GM12872 (cell line): ENCODE measurements at regions not wholly inside any gene's neighbourhood (a gene's known extent, or its start where the extent isn't known, plus 50 kb on each side); places are given as distances from the start of the nearest gene placed in this dataset.

Experiments
- TF ChIP-seq, protein P1 (sequence below): IDR thresholded peaks from 3 replicates; pipeline ENCODE4 v1.5.1; 2011; ENCODE audit warnings: low read depth, mild to moderate bottlenecking, low read length, moderate library complexity; ENCODE audit not compliant: insufficient read depth

DNA sequence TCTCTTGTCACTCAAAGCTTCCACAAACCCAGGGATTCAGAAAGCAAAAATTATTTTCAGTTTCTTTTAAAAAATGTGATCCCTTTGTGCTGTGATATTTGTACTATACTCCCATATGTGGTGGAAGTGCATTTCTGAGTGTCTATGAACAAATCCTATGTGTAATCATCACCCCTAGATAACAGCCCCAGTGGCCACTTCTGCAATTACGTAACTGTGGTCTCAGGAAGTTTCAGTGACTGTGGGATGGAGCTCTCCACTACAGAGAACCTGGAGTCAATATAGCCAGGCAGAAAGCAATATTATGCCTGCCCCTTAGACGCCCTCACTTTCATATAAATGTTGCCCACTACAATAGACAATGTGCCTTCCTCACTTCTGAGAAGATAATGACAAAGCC, 1101.7 kb upstream of the GHITM start:
- TF ChIP-seq, protein P1, sequence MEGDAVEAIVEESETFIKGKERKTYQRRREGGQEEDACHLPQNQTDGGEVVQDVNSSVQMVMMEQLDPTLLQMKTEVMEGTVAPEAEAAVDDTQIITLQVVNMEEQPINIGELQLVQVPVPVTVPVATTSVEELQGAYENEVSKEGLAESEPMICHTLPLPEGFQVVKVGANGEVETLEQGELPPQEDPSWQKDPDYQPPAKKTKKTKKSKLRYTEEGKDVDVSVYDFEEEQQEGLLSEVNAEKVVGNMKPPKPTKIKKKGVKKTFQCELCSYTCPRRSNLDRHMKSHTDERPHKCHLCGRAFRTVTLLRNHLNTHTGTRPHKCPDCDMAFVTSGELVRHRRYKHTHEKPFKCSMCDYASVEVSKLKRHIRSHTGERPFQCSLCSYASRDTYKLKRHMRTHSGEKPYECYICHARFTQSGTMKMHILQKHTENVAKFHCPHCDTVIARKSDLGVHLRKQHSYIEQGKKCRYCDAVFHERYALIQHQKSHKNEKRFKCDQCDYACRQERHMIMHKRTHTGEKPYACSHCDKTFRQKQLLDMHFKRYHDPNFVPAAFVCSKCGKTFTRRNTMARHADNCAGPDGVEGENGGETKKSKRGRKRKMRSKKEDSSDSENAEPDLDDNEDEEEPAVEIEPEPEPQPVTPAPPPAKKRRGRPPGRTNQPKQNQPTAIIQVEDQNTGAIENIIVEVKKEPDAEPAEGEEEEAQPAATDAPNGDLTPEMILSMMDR, result no peak

DNA sequence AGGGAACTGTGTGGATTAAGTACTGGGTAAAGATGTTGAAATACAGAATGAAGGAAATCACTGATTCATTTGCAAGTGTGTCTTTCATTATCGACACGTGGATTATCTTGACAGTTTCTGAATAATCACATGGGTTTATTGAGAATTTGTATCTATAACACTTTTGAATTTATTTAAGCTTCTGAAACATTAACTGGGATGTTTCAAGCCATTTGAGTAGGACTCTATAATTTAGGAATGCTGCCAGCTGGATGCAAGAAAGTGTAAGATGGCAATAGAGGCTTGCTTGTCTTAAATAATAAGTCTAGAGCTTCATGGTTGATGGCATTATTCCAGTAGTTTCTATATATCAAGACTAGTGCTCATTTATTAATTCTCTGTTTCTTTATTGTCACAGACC, 1100.7 kb upstream of the GHITM start:
- TF ChIP-seq, protein P1, result no peak

- TF ChIP-seq, protein P1, result no peak
Measured at GRCh38 chr10:83045731-83046130, 1093.6 kb upstream of the GHITM start.

- TF ChIP-seq, protein P1, result no peak
Measured at GRCh38 chr10:83050815-83051214, 1088.5 kb upstream of the GHITM start.

DNA sequence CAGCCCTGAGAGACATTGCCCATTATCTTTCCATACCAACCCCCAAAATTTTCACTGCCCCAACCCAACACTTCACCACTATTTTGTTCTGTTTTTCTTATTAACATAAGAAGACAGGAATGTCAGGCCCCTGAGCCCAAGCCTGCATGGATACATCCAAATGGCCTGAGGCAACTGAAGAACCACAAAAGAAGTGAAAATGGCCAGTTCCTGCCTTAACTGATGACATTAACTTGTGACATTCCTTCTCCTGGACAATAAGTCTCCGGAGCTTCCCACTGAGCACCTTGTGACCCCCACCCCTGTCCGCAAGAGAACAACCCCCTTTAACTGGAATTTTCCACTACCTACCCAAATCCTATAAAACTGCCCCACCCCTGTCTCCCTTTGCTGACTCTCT, 1076.4 kb upstream of the GHITM start:
- TF ChIP-seq, protein P1, result no peak

DNA sequence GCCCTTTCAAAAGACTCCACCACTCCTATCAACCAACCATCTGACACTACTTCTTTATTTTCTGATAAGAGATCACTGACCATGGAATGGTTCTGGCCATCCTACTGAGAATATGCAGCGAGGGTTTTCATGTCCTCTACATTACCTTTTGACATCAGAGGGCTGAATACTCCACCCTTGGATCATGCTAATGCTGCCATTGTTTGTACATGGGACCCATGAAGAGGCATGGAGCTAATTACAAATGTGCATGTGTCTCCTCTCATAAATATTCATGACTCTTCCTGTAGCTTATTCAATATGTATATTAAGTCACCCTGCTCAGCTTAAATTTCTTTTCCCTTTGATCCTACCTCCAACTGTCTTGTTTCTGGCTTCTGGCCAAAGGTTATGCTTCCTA, 1065.8 kb upstream of the GHITM start:
- TF ChIP-seq, protein P1, result no peak

- TF ChIP-seq, protein P1, result no peak
Measured at GRCh38 chr10:83075016-83075814, 1064.1 kb upstream of the GHITM start.
